Endothelial cell of umbilical vein (primary cell): ENCODE measurements at regions not wholly inside any gene's neighbourhood (a gene's known extent, or its start where the extent isn't known, plus 50 kb on each side); places are given as distances from the start of the nearest gene placed in this dataset.

Source experiments
- BruUV-seq: library from RNA; stranded (reverse); fragments of 400-500 nt; replicated peaks from 2 replicates; lab custom pipeline; 2021; lab: Mats Ljungman, UMichigan
- CTCF ChIA-PET: fragments of 300-600, 350-600 bp; sonication (Branson Sonifier 250); formaldehyde crosslinking; loops from one replicate; lab custom pipeline; 2021; ENCODE audit warnings: antibody characterized with exemption, inconsistent platforms; lab: Charles Lee
- POLR2A ChIA-PET: fragments of 300-600, 350-600 bp; sonication (Branson Sonifier 250); formaldehyde crosslinking; loops from one replicate; lab custom pipeline; 2021; ENCODE audit warnings: antibody characterized with exemption, inconsistent platforms; lab: Charles Lee
- DNase-seq: peaks from one replicate; pipeline ENCODE4 v3.0.0-alpha.2; 2011; ENCODE audit warnings: low read depth, low spot score
- FAIRE-seq: peaks from 2 replicates; lab custom pipeline; 2011; peaks lifted over from hg19 to GRCh38; lab: Jason Lieb, UNC
- H2AFZ ChIP-seq: 2 replicates; pipeline ENCODE4 v1.6.0; 2012; ENCODE audit warnings: low read depth, low read length, control low read depth, inconsistent platforms
- H3K27ac ChIP-seq: 2 replicates; pipeline ENCODE4 v1.5.1; 2011; ENCODE audit warnings: low read depth, mild to moderate bottlenecking, control low read depth, low read length, moderate library complexity; ENCODE audit not compliant: insufficient read depth
- H3K27me3 ChIP-seq, 2 experiments: 2 replicates each; pipeline versions ENCODE4 v1.6.0 to v1.6.1; 2011; ENCODE audit warnings: low read length in 2 of 2, mixed read lengths in 1 of 2; ENCODE audit not compliant: control insufficient read depth in 2 of 2, insufficient read depth in 2 of 2
- H3K36me3 ChIP-seq, 2 experiments: 2 replicates in 1 of 2; 3 replicates in 1 of 2; pipeline ENCODE4 v1.5.1; 2011; ENCODE audit warnings: low read length in 2 of 2, mild to moderate bottlenecking in 1 of 2, moderate library complexity in 1 of 2; ENCODE audit not compliant: control insufficient read depth in 2 of 2, insufficient read depth in 2 of 2; ENCODE audit errors: extremely low read depth in 1 of 2
- H3K4me1 ChIP-seq: 3 replicates; pipeline ENCODE4 v1.5.1; 2011; ENCODE audit warnings: mild to moderate bottlenecking, low read length; ENCODE audit not compliant: control insufficient read depth, insufficient read depth; ENCODE audit errors: extremely low read depth
- H3K4me2 ChIP-seq: 2 replicates; pipeline ENCODE4 v1.6.1; 2011; ENCODE audit warnings: low read length, control low read depth, mixed read lengths; ENCODE audit not compliant: insufficient read depth
- H3K4me3 ChIP-seq, 3 experiments: fragments of 200-600 bp in 1 of 3; sonication (generic), shearing (Covaris generic) in 1 of 3; replicated peaks in 1 of 3; 2 replicates each; pipeline ENCODE4 v1.5.1; 2011 to 2016; ENCODE audit warnings: control low read depth in 3 of 3, low read length in 3 of 3, mild to moderate bottlenecking in 2 of 3, inconsistent platforms in 1 of 3, low read depth in 1 of 3, moderate library complexity in 1 of 3; ENCODE audit not compliant: insufficient read depth in 1 of 3
- H3K79me2 ChIP-seq: 2 replicates; pipeline ENCODE4 v1.6.0; 2012; ENCODE audit warnings: low read length, inconsistent platforms; ENCODE audit not compliant: control insufficient read depth, insufficient read depth
- H3K9ac ChIP-seq: replicated peaks from 2 replicates; pipeline ENCODE3; 2011; ENCODE audit warnings: low read length, control low read depth; ENCODE audit not compliant: insufficient read depth; ENCODE audit errors: extremely low read depth
- H3K9me1 ChIP-seq: replicated peaks from 3 replicates; pipeline ENCODE4 v1.6.0; 2011; ENCODE audit warnings: mild to moderate bottlenecking, low read length; ENCODE audit not compliant: control insufficient read depth, insufficient read depth; ENCODE audit errors: extremely low read depth
- H3K9me3 ChIP-seq: replicated peaks from 2 replicates; pipeline ENCODE4 v1.5.1; 2012; ENCODE audit warnings: low read length, inconsistent platforms; ENCODE audit not compliant: control insufficient read depth, insufficient read depth
- H4K20me1 ChIP-seq: replicated peaks from 2 replicates; pipeline ENCODE3; 2011; ENCODE audit warnings: mild to moderate bottlenecking, low read length; ENCODE audit not compliant: control insufficient read depth, insufficient read depth; ENCODE audit errors: extremely low read depth
- EZH2 ChIP-seq: IDR thresholded peaks from 2 replicates; pipeline ENCODE4 v1.6.1; 2012; ENCODE audit warnings: borderline replicate concordance, low read depth, mild to moderate bottlenecking, moderate library complexity, low read length, inconsistent platforms; ENCODE audit not compliant: severe bottlenecking
- FOS ChIP-seq: IDR thresholded peaks from 2 replicates; pipeline ENCODE4 v1.6.1; 2011; ENCODE audit warnings: mild to moderate bottlenecking, low read length, moderate library complexity, borderline replicate concordance; ENCODE audit not compliant: insufficient read depth
- GATA2 ChIP-seq: IDR thresholded peaks from 2 replicates; pipeline ENCODE4 v1.7.0; 2011; ENCODE audit warnings: low read depth, mild to moderate bottlenecking, moderate library complexity, mixed read lengths, low read length; ENCODE audit not compliant: insufficient read length, insufficient read depth
- JUN ChIP-seq: IDR thresholded peaks from 2 replicates; pipeline ENCODE4 v1.6.1; 2011; ENCODE audit warnings: borderline replicate concordance, low read depth; ENCODE audit not compliant: insufficient read length, insufficient read depth
- MYC ChIP-seq: IDR thresholded peaks from one replicate; pipeline ENCODE4 v1.6.1; 2011; ENCODE audit warnings: mild to moderate bottlenecking, low read depth, low read length
- POLR2A ChIP-seq: IDR thresholded peaks from 2 replicates; pipeline ENCODE4 v1.6.1; 2012; ENCODE audit warnings: low read depth, mild to moderate bottlenecking, control low read depth, low read length
- POLR2AphosphoS5 ChIP-seq: IDR thresholded peaks from 2 replicates; pipeline ENCODE4 v1.6.1; 2012; ENCODE audit warnings: low read depth, mild to moderate bottlenecking, control low read depth, low read length, moderate library complexity; ENCODE audit not compliant: insufficient read depth
- dilution Hi-C: fragments of 300-500 bp; cut with MboI; formaldehyde crosslinking; loops from one replicate; pipeline ENCODE4 v1.15.0; 2019; ENCODE audit warnings: low sequenced_read_pairs; ENCODE audit not compliant: extremely low pct_ligation_motif_present
- intact Hi-C: fragments of 100-400 bp; cut with micrococcal nuclease; formaldehyde crosslinking; loops from one replicate; pipeline ENCODE4 v1.10.0; 2022
- TF ChIP-seq, protein P1 (sequence below): IDR thresholded peaks from 2 replicates; pipeline ENCODE4 v1.6.1; 2011; ENCODE audit not compliant: insufficient read depth, insufficient read length
- TF ChIP-seq, protein P2 (sequence below), 2 donors: IDR thresholded peaks; 1 replicate in 1 of 2; 2 replicates in 1 of 2; pipeline ENCODE4 v1.5.1; 2011; ENCODE audit warnings: low read length in 2 of 2, mild to moderate bottlenecking in 2 of 2, moderate library complexity in 2 of 2, control low read depth in 1 of 2, inconsistent platforms in 1 of 2, low read depth in 1 of 2; ENCODE audit not compliant: insufficient read depth in 1 of 2; ENCODE audit errors: extremely low read depth in 1 of 2

DNA sequence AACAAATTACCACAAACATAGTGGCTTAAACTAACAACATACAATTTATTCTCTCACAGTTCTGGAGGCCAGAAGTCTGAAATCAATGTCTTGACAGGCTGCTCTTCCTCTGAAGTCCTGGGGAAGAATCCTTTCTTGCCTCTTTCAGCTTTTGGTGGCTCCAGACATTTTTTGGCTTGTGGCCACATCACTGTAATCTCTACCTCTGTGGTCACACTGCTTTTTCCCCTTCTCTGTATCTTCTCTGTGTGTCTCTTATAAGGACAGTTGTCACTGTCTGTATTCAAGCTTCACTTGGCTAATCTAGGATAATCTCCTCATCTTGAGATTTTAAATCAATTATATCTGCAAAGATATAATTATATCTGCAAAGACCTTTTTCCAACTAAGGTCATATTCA lies 80.3 kb upstream of the ABHD2 start:
- no peak overlapping the region for H3K27ac ChIP-seq

More for the DNA sequence above, 80.3 kb upstream of the ABHD2 start:
- POLR2A ChIA-PET = no interaction called here
- intact Hi-C loops (no loop called here), dilution Hi-C loops (no loop called here)
- Histone ChIP-seq H3K4me1 (no peaks in the 10 kb centered on the region), H4K20me1 (no peaks in the 10 kb centered on the region), H3K9ac (no peak overlapping the region), H3K4me3 (no peak overlapping the region), H3K9me3 (no peaks in the 10 kb centered on the region), H3K36me3 (no peaks in the 10 kb centered on the region), H3K27me3 (peaks cover 0 to 5% of the 10 kb centered on the region in 2 experiments), H3K4me2 (no peak overlapping the region), H3K9me1 (no peaks in the 10 kb centered on the region), H2AFZ (no peak overlapping the region), H3K79me2 (no peaks in the 10 kb centered on the region)
- CTCF ChIA-PET = no interaction called here
- BruUV-seq = no TSS peak
- TF ChIP-seq POLR2AphosphoS5 (no peak), POLR2A (no peak), JUN (no peak), FOS (no peak), EZH2 (no peak), MYC (no peak), GATA2 (no peak)
- TF ChIP-seq, protein P1, sequence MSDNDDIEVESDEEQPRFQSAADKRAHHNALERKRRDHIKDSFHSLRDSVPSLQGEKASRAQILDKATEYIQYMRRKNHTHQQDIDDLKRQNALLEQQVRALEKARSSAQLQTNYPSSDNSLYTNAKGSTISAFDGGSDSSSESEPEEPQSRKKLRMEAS = no peak
- TF ChIP-seq, protein P2, sequence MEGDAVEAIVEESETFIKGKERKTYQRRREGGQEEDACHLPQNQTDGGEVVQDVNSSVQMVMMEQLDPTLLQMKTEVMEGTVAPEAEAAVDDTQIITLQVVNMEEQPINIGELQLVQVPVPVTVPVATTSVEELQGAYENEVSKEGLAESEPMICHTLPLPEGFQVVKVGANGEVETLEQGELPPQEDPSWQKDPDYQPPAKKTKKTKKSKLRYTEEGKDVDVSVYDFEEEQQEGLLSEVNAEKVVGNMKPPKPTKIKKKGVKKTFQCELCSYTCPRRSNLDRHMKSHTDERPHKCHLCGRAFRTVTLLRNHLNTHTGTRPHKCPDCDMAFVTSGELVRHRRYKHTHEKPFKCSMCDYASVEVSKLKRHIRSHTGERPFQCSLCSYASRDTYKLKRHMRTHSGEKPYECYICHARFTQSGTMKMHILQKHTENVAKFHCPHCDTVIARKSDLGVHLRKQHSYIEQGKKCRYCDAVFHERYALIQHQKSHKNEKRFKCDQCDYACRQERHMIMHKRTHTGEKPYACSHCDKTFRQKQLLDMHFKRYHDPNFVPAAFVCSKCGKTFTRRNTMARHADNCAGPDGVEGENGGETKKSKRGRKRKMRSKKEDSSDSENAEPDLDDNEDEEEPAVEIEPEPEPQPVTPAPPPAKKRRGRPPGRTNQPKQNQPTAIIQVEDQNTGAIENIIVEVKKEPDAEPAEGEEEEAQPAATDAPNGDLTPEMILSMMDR (IDR thresholded peaks at IDR 0.05; ENCODE audit: extremely low read depth in 1 of 2, insufficient read depth in 1 of 2, low read depth in 1 of 2, low read length in 2 of 2) = no peak
- DNase-seq (no peak), FAIRE-seq (no peak)
